ENCODE measurements at regions not wholly inside any gene's neighbourhood (a gene's known extent, or its start where the extent isn't known, plus 50 kb on each side); places are given as distances from the start of the nearest gene placed in this dataset.

- Histone ChIP-seq H3K27me3 (no peaks in the 10 kb centered on the region), H3K9me3 (ENCODE audit: low read depth) (no peaks in the 10 kb centered on the region), H3K36me3 (no peaks in the 10 kb centered on the region), H3K4me3 (no peak overlapping the region), H3K4me1 (no peaks in the 10 kb centered on the region), H3K27ac (no peak overlapping the region), H2AFZ (replicated peaks) (no peak overlapping the region), H4K20me1 (ENCODE audit: low read depth) (no peaks in the 10 kb centered on the region), H3K4me2 (no peak overlapping the region), H3F3A (ENCODE audit: low read depth) (no peaks in the 10 kb centered on the region), H3K79me2 (ENCODE audit: low read depth) (no peaks in the 10 kb centered on the region), H3K9ac (no peak overlapping the region)
- TF ChIP-seq EZH2 (IDR thresholded peaks at IDR 0.05) (no peak), CTCF (IDR thresholded peaks at IDR 0.05) (no peak), EZH2phosphoT487 (IDR thresholded peaks at IDR 0.05) (no peak)
- no peak for DNase-seq (ENCODE audit: low spot score)
- H3K4me1 Mint-ChIP-seq = no peaks in the 10 kb centered on the region
- no peak overlapping the region for H3K4me3 Mint-ChIP-seq
- H3K27ac Mint-ChIP-seq = no peak overlapping the region
- no peaks in the 10 kb centered on the region for H3K9me3 Mint-ChIP-seq
- H3K27me3 Mint-ChIP-seq (ENCODE audit: insufficient read depth, low read depth) = peaks cover 2% of the 10 kb centered on the region
- H3K36me3 Mint-ChIP-seq = no peaks in the 10 kb centered on the region
Observed at GRCh38 chr21:38619992-38620479, 121.8 kb upstream of the ERG start.

GRCh38 chr21:38621132-38621531 lies 122.9 kb upstream of the ERG start:
- Mint-ChIP-seq H3K9me3 (no peaks in the 10 kb centered on the region), H3K4me1 (no peaks in the 10 kb centered on the region), H3K36me3 (no peaks in the 10 kb centered on the region), H3K4me3 (no peak overlapping the region), H3K27ac (no peak overlapping the region), H3K27me3 (ENCODE audit: insufficient read depth, low read depth) (peaks cover 2% of the 10 kb centered on the region)
- H3K4me3 ChIP-seq = no peak overlapping the region
- no peak overlapping the region for H3K4me2 ChIP-seq
- no peaks in the 10 kb centered on the region for H3K27me3 ChIP-seq
- H3K36me3 ChIP-seq = no peaks in the 10 kb centered on the region
- no peaks in the 10 kb centered on the region for H4K20me1 ChIP-seq (ENCODE audit: low read depth)
- H3K4me1 ChIP-seq = no peaks in the 10 kb centered on the region
- no peak overlapping the region for H2AFZ ChIP-seq (replicated peaks)
- H3F3A ChIP-seq (ENCODE audit: low read depth) = no peaks in the 10 kb centered on the region
- no peak for TF ChIP-seq CTCF (IDR thresholded peaks at IDR 0.05)
- no peak for TF ChIP-seq EZH2phosphoT487 (IDR thresholded peaks at IDR 0.05)
- TF ChIP-seq EZH2 (IDR thresholded peaks at IDR 0.05) = no peak
- no peak overlapping the region for H3K27ac ChIP-seq
- no peaks in the 10 kb centered on the region for H3K79me2 ChIP-seq (ENCODE audit: low read depth)
- no peak overlapping the region for H3K9ac ChIP-seq
- no peak for DNase-seq (ENCODE audit: low spot score)
- no peaks in the 10 kb centered on the region for H3K9me3 ChIP-seq (ENCODE audit: low read depth)

- no peak for TF ChIP-seq EZH2phosphoT487 (IDR thresholded peaks at IDR 0.05)
- TF ChIP-seq CTCF (IDR thresholded peaks at IDR 0.05) = no peak
- TF ChIP-seq EZH2 (IDR thresholded peaks at IDR 0.05) = no peak
- Histone ChIP-seq H3K4me1 (no peaks in the 10 kb centered on the region), H3F3A (ENCODE audit: low read depth) (no peaks in the 10 kb centered on the region), H3K4me2 (no peak overlapping the region), H3K36me3 (no peaks in the 10 kb centered on the region), H3K27me3 (no peaks in the 10 kb centered on the region), H3K9ac (no peak overlapping the region), H3K27ac (no peak overlapping the region), H4K20me1 (ENCODE audit: low read depth) (no peaks in the 10 kb centered on the region), H3K9me3 (ENCODE audit: low read depth) (no peaks in the 10 kb centered on the region), H3K4me3 (no peak overlapping the region), H2AFZ (replicated peaks) (no peak overlapping the region), H3K79me2 (ENCODE audit: low read depth) (no peaks in the 10 kb centered on the region)
- Mint-ChIP-seq H3K27me3 (ENCODE audit: insufficient read depth, low read depth) (peaks cover 2% of the 10 kb centered on the region), H3K4me1 (no peaks in the 10 kb centered on the region), H3K27ac (no peak overlapping the region), H3K36me3 (no peaks in the 10 kb centered on the region), H3K4me3 (no peak overlapping the region), H3K9me3 (no peaks in the 10 kb centered on the region)
- no peak for DNase-seq (ENCODE audit: low spot score)
Observed at GRCh38 chr21:38622081-38622826, 124.0 kb upstream of the ERG start.
